HG03060 (cell line): ENCODE measurements at regions not wholly inside any gene's neighbourhood (a gene's known extent, or its start where the extent isn't known, plus 50 kb on each side); places are given as distances from the start of the nearest gene placed in this dataset.
"Not testable (repeated sequence)": the region's sequence is repeated elsewhere in the genome, so short reads cannot be mapped to it uniquely, and the experiment has no call there.

Experiments
- ATAC-seq: cut with Tn5 transposase; IDR thresholded peaks from one replicate; pipeline ENCODE4 v1.9.1; 2021; ENCODE audit warnings: low read depth, moderate number of reproducible peaks; ENCODE audit not compliant: unreplicated experiment

DNA sequence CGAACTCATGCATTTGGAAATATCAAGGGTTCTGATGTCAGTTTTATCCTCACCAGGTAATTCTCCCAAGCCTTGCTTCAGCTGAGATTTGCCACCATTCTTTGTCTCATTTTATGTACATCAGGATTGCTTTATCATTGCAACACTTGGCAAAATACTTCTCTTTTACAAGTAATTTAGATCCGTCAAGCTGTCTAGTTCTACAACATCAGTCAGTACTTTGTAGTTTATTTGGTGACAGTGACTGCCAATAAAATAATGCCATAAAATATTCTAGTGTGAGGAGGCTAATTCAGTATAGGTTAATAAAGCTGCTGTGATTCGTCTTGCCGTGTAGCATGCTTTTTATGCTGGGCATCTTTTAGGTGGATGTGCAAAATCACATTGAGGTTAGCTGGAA is 565.3 kb upstream of the SGO1 start:
- no peak for ATAC-seq

DNA sequence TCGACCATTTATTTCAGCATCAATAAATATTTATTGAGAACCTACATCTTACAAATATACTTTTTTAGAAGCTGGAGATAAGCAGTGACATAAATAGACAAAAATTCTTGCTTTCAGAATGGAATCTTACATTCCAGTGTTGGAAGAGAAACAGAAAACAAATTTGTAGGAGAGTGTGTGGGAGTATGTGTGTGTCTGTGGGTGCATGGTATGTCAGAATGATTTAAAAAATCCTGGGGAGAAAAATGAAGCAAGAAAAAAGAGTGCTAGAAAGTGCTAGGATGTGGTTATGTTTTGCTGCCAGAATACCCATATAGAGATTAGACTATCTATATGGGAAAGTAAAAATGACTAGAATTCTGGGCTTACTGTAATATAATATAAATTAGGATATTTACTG is 561.7 kb upstream of the SGO1 start:
- ATAC-seq = no peak

DNA sequence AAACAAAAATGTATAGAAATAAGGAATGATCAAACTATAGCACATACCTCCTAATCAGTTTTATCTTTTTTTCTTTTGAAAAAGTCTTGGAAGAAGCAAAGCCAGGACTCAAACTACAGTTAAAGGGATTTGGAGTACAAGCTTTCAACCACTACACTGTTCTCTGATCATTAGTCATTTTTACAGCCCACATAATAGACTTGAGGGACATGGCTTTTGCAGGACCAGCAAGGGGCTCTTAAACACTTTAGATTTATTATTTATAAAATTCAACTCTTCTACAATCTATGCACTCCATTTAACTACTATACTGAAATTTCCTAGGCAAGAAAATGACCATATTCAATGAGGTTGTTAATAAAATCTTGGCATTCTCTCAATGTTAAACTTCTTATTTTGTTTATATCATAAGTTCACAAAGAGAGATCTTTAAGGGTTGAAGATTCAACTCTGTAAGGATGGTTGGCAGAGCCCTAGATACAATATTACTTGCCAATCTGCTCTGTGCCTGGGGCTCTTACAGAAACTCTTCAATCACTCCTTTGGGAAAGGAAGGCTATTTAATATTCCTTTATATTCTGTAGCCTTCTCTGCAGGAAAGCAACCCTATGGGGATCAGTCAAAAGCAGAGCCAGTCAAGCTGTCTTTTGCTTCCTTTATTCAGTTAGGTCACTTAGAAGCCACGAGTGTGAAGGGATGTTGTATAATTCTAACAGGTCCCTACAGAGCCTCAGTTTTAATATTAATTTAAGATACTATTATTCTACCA is 557.7 kb upstream of the SGO1 start:
- ATAC-seq = no peak

DNA sequence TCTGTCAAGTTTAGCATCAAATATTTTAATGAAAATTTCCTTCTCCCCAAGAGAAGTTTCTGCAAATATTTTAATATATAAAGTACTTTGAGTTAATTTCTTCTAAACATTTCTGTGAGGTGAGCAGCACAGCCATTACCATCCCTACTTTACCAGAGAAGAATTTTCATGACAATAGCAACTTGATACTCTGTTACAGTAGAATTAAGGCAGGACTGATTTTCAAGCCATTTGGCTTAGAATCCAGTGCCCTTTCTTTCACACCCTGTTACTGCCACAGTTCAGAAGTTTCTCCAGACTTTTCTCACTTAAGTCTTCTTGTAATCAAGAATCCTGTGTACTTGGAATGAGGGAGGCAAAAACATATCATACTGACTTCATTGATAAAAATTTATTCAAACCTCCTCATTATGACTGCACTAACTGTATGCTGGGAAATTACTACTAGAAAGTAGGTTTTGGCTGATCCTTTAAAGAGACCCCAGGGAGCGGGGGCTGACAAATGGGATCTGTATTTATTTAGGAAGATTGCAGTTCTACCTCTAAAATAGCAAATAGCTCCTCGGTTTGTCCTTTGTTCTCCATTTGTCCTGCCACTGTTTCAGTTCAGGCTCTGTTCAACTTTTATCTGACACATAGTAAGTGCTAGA is 557.0 kb upstream of the SGO1 start:
- no peak for ATAC-seq

DNA sequence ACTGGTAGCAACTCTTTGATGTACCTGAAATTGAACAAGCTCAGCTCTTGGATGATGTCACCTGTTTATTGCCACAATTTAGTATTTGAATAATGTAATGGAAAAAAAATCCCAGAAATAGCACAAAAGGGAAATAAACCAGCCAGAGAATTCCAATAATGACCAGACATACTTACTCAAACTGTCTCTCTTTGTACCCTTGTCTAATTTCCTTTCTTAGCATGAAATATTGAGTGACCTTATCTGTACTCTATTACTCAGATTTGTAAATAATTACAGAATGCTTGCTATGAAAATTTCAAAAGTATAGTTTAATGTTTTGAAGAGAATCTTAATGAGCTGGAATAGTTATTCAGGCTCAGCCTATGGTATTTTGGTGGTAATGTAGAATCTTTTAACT is 555.4 kb upstream of the SGO1 start:
- ATAC-seq = no peak

DNA sequence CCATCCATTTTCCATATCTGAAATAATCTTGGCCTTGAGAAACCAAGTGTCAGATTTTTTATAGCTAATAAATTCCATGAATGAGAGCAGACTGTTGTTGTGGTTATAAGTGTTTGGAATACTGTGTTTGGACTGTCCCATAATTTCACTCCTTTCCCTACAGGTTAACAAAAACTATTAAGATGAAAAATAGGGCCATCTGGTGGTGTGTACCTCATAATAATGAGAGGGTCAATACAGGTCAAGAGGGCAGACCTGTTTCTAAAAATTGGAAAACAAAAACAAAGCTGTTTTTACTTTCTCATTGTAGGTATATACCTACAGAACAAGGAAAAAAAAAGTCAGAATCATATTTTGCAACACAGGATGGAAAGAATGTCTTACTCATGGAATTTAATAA is 553.8 kb upstream of the SGO1 start:
- ATAC-seq = no peak

DNA sequence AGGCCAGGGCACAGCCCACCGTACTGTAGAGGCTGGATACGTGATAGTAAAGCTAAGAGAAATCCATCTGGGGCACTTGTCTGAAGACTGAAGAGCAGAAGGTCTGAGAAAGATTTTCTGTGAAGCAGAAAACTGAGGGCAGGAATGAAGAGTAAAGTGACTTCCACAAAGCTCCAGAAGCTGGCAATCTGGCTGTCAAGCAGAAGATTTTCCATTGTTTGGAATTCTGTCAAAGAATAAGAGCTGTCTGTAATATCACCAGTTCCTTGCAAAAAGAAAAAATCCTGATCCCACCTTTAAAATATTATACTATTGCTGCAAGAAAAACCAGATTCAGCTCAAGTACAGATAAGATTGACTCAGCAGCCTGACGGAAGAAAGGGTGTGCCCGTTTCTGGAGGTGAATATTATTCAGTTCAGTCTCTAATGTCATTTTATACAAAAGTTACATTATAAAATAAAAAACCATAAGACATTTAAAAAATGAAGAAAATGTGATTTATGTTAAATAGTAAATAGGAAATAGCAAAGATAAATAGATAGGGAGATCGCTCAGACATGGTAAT is 550.4 kb upstream of the SGO1 start:
- no peak for ATAC-seq

DNA sequence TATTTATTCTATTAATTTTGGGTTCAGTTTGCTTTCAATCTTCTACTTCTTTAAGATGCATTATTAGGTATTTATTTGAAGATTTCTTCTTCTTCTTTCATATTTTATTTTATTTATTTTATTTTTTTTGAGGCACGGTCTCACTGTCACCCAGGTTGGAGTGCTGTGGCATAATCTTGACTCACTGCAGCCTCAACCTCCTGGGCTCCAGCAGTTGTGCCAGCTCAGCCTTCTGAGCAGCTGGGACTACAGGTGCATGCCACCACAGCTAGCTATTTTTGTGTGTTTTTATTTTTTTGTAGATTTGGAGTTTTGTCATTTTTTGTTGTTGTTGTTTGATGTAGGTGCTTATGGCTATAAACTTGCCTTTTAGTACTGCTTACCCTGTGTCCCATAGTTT is 543.2 kb upstream of the SGO1 start:
- no peak for ATAC-seq

DNA sequence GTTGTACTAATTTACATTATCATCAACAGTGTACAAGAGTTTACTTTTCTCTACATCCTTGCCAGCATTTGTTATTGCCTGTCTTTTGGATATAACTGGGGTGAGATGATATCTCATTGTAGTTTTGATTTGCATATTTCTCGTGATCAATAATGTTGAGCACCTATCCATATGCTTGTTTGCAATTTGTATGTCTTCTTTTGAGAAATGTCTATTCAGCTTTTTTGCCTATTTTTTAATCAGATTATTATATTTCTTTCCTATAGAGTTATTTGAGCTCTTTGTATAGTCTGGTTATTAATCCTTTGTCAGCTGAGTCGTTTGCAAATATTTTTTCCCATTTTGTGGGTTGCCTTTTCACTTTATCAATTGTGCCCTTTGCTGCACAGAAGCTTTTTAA is 540.8 kb upstream of the SGO1 start:
- no peak for ATAC-seq

DNA sequence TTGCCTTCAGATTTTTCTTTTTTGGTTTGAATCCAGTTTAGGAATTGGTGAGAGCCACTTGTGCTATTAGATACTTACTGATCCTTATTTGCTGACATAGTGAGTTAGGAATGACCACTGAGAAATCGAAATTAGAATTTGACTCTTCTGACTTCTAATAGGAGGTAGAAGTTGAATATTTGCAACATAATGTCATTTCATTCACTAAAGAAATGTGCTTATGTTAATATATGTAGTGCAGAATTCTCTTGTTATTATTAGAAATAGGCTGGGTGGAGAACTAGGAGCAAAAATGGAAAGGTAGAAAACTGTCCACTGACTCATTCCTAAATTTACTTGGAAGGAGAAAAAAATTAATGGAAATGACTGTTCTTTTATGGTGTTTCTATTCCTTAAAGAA is 538.2 kb upstream of the SGO1 start:
- no peak for ATAC-seq

DNA sequence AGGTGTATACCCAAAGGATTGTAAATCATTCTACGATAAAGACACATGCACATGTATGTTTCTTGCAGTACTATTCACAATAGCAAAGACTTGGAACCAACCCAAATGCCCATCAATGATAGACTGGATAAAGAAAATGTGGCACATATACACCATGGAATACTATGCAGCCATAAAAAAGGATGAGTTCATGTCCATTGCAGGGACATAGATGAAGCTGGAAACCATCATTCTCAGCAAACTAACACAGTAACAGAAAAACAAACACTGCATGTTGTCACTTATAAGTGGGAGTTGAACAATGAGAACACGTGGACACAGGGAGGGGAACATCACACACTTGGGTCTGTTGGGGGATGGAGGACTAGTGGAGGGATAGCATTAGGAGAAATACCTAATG is 530.4 kb upstream of the SGO1 start:
- ATAC-seq = not testable (repeated sequence)

DNA sequence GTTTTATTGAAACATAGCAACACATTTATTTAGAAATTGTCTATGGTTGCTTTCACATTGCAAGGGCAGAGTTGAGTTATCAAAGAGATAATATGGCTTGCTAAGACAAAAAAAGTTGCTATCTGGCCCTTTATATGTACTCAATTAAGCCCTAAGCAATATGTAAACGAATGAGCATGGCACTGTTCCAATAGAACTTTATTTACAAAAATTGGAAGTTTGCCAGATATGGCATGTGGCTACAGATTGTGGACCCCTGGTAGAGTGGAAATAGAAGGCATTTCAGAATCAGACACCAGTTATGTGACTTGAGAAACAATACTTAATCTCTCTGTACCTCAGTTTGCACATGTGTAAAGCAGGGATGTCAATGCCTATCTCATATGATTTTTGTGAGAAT is 515.6 kb upstream of the SGO1 start:
- no peak for ATAC-seq

DNA sequence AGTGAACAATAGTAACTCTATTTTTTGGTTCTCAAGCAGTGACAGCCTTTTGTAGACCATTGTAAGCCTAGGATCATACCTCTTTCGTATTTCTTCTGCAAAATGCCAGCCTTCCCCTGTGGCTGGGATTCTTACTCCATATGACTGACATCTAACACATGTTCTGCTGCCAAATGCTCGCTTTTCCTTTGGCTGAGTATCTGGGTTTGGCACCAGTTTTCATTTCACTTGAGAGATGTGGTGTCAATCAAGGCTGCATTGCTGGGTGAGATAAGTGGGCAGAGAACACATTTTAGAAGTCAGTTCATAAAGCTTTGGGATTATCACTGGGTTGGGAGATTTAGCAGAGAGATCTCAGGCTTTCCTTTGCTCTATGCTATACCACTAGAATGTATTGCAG is 514.7 kb upstream of the SGO1 start:
- ATAC-seq = no peak

DNA sequence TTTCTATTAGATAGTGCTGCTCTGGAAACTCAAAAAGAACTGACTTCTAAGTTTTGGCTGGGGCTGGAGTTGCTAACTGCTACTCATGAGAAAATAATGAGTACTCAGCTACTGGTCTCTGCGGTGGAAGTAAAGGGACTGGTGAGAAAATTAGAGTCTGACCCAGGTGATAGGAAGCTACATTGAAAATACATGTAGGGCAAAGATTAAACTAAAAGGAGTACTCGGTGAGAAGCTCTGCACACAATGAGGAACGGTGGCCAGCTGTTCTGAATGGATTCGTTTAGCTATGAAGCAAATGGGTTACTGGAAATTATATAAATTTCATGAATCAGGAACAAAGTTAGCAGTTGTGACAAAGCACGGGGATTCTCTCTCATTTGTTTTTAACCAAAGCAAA is 512.9 kb upstream of the SGO1 start:
- no peak for ATAC-seq

DNA sequence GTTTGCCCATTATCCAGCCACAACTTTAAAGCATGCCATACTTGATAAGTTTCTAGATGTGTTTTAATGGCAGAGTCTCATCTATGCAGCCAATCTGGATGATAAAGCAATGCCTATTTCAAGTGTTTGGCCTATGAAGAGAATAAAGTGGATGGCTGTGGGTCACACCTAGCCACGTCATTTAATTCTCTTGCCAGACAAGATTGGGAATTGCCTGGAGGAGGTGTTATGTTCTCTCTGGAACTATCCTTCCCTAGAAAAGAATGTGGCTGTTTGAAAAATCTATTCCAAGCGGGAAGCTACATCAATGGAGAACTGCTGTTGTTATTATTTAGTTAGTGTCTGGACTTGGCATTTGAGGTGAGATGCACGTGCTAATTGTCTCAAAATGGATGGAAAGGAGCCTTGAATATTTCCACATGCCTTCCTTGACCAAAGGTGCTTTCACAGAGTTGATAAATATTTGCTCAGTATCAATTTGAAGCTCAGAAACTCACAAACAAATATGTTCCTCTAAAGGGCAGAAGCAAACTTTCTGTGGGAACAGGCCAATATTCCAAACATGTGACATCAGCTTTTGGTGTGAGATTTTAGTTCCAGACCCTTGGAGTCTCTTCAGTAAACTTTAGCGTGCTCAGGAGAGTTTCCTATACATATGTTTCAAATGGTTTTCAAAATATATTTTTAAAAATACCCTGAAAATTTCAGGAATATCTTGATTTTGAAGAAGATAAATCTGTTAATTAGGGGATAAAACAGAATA is 510.6 kb upstream of the SGO1 start:
- ATAC-seq = no peak

DNA sequence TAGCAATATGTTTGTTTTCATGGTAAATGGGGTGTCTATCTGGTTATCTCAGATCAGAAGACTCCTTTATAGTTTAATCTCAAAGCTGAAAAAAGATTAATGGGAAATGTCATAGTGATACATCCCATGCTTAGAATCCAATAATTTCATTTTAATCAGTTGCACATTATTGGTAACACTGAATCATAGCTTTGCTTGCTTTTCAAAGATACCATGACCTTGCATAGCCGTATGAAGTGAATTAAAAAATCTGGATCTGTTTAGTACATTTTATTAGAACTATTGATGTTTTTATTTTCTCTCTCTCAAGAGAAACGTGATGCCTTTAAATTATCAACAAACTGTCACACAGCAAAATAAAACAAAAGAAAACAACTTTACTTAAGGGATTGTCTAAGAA is 506.7 kb upstream of the SGO1 start:
- ATAC-seq = no peak

DNA sequence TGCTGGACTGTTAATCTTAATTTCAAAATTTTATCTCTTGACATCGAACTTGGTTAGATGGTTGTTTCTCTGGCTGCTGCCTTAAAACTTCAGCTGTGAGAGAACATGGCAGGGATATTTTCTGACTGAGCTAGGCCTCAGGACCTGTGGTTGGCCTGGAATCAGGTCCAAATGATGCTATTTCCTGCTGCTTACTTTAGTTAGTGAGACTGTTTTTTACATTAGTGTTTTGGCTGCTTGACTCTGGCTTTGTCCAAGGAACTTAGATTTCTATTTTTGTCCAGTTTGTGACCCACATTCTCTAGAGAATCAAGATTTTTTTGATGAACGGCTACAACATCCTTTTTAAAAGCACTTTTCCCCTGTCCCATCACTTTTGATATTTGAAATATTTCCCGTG is 497.9 kb upstream of the SGO1 start:
- no peak for ATAC-seq

DNA sequence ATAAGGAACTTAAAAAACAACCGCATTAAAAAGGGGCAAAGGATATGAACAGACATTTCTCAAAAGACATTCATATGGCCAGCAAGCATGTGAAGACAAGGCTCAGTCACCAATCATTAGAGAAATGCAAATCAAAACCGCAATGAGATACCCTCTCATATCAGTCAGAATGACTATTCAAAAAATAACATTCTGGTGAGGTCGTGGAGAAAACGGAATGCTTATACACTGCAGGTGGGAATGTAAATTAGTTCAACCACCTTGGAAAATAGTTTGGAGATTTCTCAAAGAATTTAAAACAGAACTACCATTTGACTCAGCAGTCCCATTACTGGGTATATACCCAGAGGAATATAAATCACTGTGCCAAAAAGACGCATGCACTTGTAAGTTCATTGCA is 496.6 kb upstream of the SGO1 start:
- no peak for ATAC-seq

DNA sequence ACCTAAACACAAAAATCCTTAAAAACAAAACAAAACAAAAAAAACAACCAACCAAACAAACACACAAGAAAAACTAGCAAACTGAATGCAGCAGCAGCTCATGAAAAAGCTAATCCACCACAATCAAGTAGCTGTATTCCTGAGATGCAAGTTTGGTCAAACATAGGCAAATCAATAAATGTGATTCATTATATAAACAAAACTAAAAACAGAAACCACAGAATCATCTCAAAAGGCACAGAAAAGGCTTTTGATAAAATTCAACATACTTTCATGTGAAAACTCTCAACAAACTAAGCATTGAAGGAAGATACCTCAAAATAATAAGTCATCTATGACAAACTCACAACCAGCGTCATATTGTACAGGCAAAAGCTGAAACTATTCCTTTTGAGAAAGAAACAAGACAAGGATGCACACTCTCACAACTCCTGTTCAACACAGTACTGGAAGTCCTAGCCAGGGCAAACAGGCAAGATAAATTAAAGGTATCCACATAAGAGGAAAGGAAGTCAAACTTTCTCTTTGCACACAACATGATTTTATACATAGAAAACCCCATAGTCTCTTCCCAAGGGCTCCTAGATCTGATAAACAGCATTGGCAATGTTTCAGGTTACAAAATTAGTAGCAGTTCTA is 495.1 kb upstream of the SGO1 start:
- no peak for ATAC-seq

DNA sequence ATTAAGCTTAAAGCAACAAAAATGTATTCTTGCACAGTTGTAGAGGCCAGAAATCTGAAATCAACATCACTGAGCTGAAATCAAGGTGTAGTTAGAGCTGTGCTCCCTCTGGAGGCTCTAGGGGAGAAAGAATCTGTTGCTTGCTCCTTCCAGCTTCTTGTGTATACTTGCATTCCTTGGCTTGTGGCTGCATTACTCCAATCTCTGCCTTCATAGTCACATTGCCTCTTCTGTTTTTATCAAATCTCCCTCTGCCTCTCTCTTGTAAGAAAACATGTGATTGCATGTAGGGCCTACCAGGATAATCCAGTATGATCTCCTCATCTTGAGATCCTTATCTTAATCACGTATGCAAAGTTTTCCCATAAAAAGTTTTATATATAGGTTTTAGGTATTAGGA is 487.9 kb upstream of the SGO1 start:
- no peak for ATAC-seq

DNA sequence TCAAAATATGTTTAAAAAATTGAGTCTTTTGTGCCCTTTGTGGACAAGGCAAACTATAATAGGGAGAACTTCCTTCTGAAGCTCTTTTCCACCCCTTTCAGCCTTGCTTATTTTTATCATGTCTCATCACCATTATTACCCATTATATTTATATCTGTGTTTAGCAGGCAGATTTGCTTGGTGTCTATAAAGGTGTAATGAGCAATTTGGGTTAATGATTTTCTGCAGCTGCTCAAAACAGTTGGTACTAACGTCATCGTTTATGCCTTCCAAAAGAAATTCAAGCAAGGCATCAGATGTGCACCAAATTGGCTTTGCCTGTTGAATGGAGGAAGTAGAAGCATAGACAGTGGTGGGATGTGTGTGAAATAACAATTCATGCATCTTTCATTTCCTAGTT is 483.7 kb upstream of the SGO1 start:
- no peak for ATAC-seq
